GM19328 (cell line): ENCODE measurements at regions not wholly inside any gene's neighbourhood (a gene's known extent, or its start where the extent isn't known, plus 50 kb on each side); places are given as distances from the start of the nearest gene placed in this dataset.
A peak's percentile ranks its signal among the peaks of the same experiment; 100 is the strongest.

Source experiments
- ATAC-seq: cut with Tn5 transposase; IDR thresholded peaks from one replicate; pipeline ENCODE4 v1.9.1; 2021; ENCODE audit warnings: mild to moderate bottlenecking, moderate library complexity; ENCODE audit not compliant: unreplicated experiment

DNA sequence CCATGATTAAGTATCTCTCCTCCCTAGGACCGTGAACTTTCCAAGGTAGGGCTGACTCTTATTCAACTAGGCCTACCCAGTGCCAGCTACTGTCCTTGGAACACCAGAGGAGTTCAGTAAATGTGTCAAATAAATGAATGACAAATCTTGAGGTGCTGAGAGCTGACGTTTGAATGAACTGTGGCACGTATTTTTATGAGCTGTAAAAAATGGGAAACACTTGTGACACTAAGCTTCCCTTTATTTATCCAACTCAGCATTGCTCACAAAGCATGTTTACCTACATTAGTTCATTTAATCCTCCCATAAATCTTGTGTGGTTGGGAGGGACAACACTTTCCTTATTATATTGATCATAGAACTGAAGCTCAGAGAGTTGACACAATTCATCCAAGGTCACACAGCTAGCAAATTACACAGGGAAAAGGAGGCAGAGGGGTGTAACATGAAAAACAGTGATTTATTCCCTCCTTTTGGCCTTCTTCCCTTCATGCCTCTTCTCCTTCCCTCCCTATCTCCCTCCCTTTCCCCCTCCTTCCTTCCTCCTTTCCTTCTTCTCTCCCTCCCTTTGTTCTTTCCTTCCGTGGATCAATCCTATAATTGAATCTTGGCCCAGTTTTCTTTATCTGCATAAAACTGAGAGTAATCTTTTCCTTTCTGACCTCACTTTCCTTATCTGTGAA is 412.6 kb downstream of the DMRT2 start:
- no peak for ATAC-seq

DNA sequence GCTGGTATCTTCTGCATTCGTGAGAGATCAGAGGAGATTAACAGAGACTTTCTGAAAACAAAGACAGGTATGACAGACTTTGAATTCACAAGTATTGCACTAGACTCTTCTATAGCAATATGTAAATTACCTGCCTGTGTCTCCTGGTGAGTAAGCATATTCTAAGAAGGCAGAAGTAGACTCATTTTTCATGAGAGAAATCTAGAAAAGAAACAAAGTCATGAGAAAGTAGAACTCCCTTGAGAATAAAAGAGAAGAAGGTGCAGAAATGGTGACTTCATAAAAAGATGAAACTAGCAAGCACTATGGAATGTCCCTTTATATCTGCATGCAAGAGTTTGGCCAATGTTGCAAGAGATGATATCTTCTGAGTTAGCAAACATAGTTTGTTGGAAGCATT is 419.8 kb downstream of the DMRT2 start:
- peak; percentile 82 for ATAC-seq

DNA sequence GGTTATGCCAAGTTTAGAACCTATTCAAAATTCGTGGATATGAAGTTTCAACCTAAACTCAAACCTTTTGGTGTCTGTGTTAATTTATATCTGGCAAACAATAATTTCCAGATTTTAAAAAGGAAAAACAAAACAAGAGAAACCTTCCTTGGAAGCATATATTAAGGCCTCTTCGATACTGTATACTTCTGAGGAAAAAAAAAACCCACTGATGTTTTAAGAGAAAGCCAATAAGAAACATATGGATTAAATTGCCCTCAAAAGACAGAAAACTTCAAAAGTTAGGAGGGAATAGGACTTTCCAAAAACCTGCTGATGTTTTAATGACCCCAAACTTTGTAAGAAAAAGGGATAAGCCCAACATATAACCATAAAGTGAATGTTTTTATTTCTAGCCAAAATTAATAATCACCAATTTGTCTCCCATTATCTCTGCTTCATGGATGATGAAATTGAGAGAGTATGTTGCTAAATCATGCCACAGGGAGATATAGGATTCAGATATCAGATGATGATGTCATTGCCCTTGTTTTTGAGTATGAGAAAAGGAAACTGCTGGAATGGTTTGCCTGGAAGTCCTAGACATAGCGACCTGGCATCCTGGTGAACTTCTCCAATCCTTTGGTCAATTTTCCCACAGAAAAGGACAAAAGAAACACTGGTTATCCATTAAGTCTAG is 423.9 kb downstream of the DMRT2 start:
- ATAC-seq, result no peak

DNA sequence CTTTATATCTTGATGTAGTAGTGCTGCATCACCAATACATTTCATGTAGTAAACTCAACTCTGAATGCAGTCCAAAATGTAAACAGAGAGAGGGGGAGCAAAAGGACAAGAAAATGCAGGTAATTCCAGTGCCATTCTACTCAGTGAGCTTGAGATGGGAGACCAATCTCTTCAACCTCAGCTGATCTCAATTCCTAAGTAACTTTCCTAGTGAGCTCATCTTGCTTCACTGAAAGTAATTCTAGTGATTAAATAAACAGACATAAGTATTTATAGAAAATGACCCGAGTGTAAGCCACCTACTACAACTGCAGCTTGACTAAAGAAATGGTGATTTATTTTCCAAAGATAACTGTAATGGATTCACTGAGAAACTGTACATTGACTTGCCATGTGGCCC is 424.5 kb downstream of the DMRT2 start:
- ATAC-seq, result no peak

DNA sequence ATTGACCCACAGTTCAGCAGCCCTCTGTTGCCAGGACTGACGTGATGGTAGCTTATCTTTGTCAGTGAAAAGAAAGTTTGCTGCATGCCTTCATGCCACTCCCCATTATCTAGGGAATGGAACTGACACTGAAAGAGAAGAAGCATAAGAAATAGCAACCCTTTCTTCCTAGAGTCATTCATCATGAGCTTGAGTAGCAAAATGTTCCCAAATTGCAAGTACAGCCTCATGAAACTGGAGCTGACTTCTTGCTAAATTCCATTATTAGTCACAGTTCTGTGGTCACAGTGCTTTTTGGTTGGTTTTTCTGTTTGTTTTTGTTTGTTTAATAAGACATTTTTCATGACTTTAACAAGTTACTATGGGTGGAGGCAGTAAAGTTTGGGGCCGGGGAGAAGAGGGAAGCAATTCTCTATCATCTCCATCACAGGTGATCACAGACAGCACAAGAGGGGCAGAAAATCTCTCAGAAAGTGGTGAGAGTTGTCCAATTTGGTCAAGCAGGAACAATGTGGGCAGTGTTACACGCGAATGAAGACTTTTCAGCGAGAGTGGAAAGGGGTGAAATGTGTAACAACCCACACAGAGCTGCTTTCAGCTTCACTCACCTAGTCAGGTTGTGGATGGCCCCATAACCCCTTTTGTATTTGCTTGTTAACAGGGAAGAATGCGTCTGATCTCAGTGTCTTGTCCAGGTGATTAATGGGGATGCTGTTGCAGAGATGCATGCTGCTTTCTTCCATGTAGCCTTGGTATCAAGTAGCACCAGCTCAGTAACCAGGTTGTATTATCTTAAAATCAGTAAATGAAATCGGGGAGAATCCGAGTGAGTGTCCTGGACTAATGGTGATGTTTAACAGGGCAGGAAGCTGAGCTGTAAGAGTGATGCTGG is 440.4 kb downstream of the DMRT2 start:
- peak; percentile 74 for ATAC-seq

DNA sequence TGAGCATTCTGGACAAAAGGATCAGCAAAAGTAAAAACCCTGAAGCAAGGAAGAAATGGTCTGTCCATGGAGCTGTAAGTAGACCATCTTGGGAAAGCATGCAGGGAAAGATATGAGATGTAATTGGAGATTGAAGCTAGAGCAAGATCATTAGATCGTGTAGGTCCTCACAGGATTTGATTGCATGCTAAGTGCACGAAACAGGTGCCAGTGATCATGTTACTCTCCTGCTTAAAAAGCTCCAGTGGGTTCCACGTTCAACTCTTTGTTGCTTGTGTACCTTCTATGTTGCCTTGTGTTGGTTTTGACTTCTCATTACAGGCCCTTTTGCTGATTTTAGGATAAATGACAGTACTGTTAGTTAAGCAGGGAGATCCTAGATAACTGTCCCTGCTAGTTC is 442.0 kb downstream of the DMRT2 start:
- no peak for ATAC-seq

DNA sequence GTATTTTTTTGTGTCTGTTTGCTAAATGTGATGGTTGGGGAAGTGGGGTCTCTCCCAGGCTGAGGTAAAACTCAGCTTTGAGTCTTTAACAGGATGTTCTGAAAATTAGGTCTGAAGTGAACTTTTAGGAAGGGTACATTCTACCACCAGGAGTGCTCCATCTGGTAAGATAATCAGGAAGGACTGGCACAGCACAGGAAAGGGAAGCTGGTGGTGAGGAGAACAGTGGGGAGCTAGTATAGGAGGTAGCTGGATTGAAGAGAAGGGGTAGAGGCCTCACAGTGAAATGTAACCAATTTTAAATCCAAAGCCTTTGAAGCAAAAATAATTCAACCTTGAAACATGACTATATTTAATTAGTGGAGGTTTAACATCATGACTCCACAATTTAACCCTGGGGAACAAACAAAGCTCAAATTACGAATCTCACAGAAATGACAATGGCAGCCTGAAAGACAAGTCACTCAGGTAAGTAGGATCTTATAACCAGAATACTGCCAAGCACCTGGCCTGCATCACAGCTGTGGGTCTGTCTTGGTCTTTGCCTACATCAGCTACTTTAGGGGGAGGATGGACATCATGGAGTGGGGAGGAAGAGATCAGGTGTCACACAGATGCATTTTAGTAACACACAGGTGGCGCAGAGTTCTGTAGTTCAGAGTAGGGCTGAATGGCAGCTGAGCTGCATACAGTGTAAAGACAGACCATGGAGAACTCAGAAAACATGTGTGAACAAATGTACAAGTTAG is 445.3 kb downstream of the DMRT2 start:
- ATAC-seq, result no peak

DNA sequence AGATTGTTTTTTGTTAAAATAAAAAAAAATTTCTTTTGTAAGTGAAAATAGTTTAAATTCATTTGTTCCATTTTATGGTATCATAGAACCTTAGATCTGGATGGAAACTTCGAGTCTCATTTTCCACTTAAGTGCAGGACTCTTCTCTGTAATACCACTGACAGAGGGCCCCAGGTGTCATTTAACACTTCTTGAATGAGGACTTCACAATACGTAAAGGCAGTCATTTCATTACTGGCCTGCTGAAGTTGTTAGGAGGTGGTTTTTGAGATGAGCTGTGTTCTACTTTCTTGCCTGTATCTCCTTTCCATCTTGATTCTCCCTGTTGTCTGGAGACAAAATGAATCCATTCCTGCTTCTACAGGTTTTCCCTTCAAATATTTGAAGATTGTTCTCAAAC is 455.3 kb downstream of the DMRT2 start:
- ATAC-seq, result no peak

DNA sequence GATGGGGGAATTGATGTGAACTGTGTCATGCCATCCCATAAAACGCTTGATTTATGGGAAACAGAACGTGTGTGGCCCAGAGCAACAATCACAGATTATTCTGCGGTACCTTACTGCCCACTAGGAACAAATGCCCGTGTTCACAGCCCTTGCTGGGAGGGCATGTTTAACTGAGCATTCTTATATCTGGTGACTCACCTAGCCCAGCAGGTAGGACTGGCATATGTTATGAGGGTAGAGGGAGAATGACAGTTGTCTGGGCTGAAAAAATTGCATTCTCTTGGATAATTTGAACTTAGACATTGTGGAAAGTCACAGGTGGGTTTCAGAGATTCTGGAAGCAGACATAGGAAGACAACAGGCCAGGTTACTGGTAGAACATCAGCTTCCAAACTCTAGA is 460.6 kb downstream of the DMRT2 start:
- ATAC-seq, result no peak

DNA sequence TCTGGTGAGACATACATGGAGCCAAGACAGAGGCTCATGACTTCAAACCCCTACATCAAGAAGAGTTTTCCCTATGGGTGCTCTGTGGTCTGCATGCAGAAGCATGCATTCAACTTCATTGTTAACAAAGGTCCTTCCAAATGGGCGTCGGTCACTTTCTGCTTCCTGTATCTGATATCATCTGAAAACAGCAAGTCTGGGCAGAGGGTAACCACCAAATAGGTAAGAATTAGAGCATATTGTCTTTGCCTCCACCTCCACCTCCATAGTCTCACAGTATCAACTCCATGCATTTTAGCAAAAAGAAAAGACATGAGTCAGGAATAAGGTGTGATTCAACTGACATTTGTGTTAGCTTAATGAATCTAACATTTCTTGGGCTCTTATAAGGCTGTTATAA is 462.9 kb downstream of the DMRT2 start:
- ATAC-seq, result no peak

DNA sequence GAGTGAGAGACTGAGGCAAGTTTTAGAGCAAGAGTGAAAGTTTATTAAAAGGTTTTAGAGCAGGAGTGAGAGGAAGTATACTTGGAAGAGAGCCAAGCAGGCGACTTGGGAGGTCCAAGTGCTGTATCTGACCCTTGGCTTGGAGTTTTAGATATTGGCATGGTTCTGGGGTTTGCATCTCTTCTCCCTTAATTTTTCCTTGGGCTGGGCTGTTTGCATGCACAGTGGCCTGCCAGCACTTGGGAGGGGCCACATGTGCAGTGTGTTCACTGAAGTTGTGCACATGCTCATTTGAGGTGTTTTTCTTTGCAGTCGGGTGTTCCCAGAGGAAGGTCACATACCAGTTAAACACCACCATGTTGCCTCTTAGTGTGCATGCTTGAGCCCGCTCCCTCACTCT is 464.1 kb downstream of the DMRT2 start:
- no peak for ATAC-seq

DNA sequence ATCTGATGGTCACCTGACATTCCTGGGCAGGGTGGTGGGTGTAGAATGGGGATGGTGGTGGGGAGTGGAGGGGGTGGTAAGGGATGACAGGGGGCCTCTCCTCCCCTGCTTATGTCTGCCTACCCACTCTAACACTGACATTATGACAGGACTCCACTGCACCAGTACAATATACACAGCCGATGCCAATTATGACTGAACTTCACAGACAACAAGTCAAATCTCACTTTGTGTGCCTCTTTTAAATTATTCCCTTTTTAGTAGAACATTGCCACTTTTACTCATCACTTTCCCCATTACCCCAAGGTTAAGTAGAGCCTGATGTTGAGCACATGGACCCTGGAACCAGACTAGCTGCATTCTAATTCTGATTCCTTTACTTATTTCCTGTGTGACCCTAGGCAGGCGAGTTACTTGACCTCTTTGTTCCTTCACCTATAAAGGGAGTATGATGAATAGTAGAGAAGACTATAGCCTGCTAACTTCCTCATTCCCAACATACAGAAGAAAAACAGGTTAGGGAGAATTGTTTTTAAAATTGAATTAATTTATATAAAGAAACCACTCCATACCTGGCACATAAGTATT is 464.7 kb downstream of the DMRT2 start:
- no peak for ATAC-seq

DNA sequence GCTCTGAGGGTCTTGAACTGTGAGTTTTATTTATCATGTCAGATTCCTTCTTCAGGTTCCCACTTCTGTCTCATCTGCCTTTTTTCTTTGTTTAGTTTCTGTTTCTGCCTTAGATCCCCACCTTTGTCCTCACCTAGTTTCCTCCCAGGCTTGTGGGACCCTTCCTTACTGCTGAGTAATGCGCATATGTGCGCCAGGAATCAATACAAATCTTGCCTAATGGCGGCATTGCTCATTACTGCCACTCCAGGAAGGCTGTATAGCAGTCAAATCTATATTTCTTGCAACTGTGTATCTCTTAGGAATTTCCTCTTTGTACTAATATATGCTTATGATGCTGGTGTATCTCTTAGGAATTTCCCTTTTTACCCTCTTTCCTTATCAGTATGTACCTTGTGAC is 465.4 kb downstream of the DMRT2 start:
- ATAC-seq, result no peak

DNA sequence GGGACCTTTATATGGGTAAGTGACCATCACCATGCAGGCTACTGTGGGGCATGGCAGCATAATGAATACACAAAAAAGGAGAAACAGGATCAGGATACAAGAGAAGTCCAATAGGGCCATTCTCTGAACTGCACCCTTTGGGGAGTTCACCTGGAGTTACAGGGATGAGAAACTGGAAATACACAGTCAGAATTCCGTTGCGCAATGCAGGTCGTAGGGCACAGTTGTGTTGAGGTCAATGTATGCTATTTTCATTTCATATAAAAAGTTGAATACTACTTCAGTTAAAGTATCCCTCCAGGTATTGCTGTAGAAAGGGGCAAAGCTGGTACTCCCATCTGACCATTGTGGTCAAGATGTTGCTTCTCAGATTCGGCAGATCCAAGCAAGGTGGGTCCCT is 471.4 kb downstream of the DMRT2 start:
- ATAC-seq, result no peak

DNA sequence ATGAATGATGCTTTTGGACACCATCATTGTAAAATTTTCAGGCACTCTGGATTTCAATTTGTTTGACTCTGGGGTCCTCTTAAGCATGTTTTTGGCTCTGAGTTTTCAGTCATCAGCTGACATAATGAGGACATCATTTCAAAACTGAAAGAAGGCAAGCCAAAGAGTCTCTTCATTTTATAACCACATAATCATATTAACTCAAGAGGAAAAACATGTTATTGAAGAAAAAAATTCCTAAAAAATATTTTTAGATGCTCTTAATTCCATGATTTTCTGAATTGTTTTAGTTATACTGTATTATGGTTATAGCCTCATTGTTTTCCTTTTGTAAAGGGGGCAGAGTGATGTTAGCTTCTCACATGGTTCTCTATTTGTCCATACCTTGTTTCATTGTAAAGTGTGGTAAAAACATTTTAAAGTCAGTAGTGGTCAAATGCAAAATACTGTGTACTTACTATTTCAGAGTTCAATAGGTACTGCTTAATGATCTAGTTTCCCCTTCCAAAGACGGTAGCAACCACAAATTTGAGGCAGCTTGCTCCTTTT is 472.1 kb downstream of the DMRT2 start:
- ATAC-seq, result no peak

DNA sequence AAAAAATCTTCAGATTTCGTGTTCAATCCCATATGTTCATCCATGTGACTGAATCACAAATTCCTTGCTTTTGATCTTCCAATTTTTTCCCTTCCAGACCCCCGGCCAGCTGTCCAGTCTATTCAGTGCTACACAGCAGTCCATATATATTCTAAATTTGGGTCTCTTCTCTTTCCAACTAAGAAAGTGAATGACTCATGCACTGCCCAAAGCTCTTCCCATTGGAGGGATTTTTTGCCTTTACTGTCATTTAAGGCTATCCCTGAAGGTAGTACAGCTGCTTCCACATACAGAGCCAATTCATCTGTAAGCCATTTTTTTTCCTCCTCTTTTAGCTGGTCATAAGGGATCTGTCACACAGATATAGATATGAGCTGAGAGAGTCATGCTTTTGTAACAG is 478.3 kb downstream of the DMRT2 start:
- ATAC-seq, result no peak

DNA sequence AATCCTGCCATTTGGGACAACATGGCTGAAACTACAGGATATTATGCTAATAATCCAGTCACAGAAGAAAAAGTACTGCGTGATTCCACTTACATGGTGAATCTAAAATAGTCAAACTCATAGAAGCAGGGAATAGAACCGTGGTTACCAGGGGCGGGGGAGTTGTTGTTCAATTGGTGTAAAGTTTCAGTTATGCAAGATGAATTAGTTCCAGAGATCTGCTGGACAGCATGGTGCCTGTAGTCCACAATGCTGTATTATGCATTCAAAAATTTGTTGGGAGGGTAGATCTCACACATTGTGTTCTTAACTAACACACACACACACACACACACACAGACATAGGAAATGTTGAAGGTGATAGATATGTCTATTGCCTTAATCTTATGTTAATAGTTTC is 480.5 kb downstream of the DMRT2 start:
- ATAC-seq, result no peak

DNA sequence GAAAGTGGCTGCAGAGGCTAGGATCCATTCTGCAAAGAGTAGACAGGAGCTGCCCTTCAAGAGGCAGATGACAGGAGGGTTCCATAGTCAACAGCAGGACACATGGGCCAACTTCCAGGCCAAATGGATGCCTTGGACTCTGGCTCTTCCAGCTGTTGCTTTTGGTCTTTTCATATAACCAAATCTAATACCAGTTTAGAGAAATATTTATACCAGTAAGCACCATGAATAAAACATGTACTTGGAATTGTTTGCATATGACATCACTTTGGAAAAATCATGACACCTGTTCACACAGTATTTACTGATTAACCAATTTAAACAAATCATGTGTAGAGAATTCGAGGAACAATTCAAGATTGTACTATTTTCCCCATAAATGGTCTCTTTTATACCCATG is 481.3 kb downstream of the DMRT2 start:
- no peak for ATAC-seq

DNA sequence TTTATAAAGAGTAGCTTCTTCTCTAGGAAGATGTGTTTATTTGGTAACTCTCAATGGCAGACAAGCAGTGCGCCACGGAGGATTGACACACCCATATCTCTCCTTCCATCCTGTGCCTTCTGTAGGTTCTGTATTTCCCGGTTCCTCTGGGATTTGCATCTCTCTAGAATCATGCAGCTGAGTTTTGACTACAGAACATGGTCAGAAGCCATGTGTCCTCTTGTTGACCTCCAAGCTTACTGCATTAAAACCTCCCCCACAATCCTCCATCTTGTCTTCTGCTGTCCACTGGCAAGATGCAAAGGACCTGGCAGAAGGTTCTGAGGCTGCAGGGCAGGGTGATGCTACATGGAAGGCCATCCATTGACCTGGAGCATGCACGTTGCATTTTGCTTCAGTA is 482.0 kb downstream of the DMRT2 start:
- no peak for ATAC-seq

DNA sequence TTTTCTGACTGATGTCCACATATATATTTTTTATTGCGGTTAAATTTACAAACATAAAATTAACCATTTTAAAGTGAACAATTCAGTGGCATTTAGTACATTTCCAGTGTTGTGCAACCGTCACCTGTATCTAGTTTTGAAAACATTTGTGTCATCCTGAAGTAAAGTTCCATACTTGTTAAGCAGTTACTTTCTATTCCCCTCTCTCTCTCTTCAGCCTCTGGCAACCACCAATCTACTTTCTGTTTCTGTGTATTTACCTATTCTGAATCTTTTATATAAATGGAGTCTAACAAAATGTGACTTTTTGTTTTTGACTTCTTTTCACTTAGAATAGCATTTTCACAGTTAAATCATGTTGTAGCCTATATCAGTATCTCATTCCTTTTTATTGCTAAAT is 480.1 kb upstream of the SMARCA2 start:
- no peak for ATAC-seq

DNA sequence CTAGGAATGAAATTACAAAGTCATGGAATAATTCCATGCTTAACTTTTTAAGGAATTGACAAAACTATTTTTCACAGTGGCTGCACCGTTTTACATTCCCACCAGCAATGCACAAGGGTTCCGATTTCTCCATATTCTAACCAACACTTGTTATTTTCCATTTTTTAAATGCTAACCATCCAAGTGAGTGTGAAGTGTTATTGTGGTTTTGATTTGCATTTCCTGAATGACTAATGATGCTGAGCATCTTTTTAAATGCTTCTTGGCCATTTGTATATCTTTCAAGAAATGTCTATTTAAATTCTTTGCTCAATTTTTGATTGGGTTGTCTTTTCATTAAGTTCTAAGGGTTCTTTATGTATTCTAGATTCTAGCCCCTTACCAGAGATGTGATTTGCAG is 479.5 kb upstream of the SMARCA2 start:
- ATAC-seq, result no peak
